Vagina (tissue), 2 donors: ENCODE measurements at regions not wholly inside any gene's neighbourhood (a gene's known extent, or its start where the extent isn't known, plus 50 kb on each side); places are given as distances from the start of the nearest gene placed in this dataset.

ENCODE experiments used
- DNase-seq, 2 donors: peaks; one replicate each; pipeline ENCODE4 v3.0.0-alpha.2; 2017; ENCODE audit errors: extremely low spot score in 2 of 2
- H3K27ac ChIP-seq: fragments of 200-600 bp; sonication (generic); one replicate; pipeline ENCODE4 v1.5.1; 2019
- H3K27me3 ChIP-seq: fragments of 200-600 bp; sonication (generic); one replicate; pipeline ENCODE4 v1.5.1; 2019
- H3K36me3 ChIP-seq, 2 donors: fragments of 200-600 bp; sonication (generic); one replicate each; pipeline ENCODE4 v1.5.1; 2017 to 2019
- H3K4me1 ChIP-seq: fragments of 200-600 bp; sonication (generic); one replicate; pipeline ENCODE4 v1.5.1; 2019
- H3K4me3 ChIP-seq, 2 donors: fragments of 200-600 bp; sonication (generic); 1 replicate in 1 of 2; 2 replicates in 1 of 2; pipeline ENCODE4 v1.5.1; 2016 to 2019
- H3K9me3 ChIP-seq: fragments of 200-600 bp; sonication (generic); one replicate; pipeline ENCODE4 v1.5.1; 2019
- CTCF ChIP-seq, 3 experiments: fragments of 450-650 bp in 2 of 3; fragments of 200-600 bp in 1 of 3; sonication (generic) in 1 of 3; IDR thresholded peaks; one replicate each; pipeline ENCODE4 v1.5.1; 2017 to 2019; ENCODE audit warnings: antibody characterized with exemption in 3 of 3, mild to moderate bottlenecking in 2 of 3, moderate library complexity in 2 of 3
- POLR2A ChIP-seq, 2 donors: fragments of 450-650 bp; IDR thresholded peaks; one replicate each; pipeline ENCODE4 v1.6.1; 2017; ENCODE audit warnings: antibody characterized with exemption in 2 of 2, mild to moderate bottlenecking in 2 of 2, moderate library complexity in 2 of 2
- POLR2AphosphoS5 ChIP-seq, 2 donors: sonication (generic); formaldehyde crosslinking; IDR thresholded peaks; one replicate each; pipeline ENCODE4 v1.9.0; 2017; ENCODE audit warnings: antibody characterized with exemption in 2 of 2, mild to moderate bottlenecking in 2 of 2, low read depth in 1 of 2; ENCODE audit not compliant: insufficient read depth in 1 of 2
- intact Hi-C: fragments of 100-400 bp; cut with DNase I; formaldehyde crosslinking; loops from one replicate; pipeline ENCODE4 v1.15.1; 2023

GRCh38 chr12:31880340-31880739 lies 78.9 kb upstream of the RESF1 start:
- Histone ChIP-seq H3K4me3 (no peak overlapping the region), H3K36me3 (no peaks in the 10 kb centered on the region), H3K9me3 (no peaks in the 10 kb centered on the region), H3K27ac (no peak overlapping the region), H3K4me1 (peaks cover 4% of the 10 kb centered on the region), H3K27me3 (no peaks in the 10 kb centered on the region)
- intact Hi-C loops: no loop called here
- no peak for DNase-seq
- no peak for TF ChIP-seq POLR2A (IDR thresholded peaks at IDR 0.05)
- TF ChIP-seq POLR2AphosphoS5 (IDR thresholded peaks at IDR 0.05; ENCODE audit: insufficient read depth in 1 of 2, low read depth in 1 of 2): no peak
- no peak for TF ChIP-seq CTCF (IDR thresholded peaks at IDR 0.05)

- no peaks in the 10 kb centered on the region for H3K36me3 ChIP-seq
- H3K9me3 ChIP-seq: no peaks in the 10 kb centered on the region
- peaks cover 12% of the 10 kb centered on the region for H3K4me1 ChIP-seq
- H3K27me3 ChIP-seq: no peaks in the 10 kb centered on the region
- H3K4me3 ChIP-seq: no peak overlapping the region
- no peak for DNase-seq
- H3K27ac ChIP-seq: no peak overlapping the region
- TF ChIP-seq POLR2A (IDR thresholded peaks at IDR 0.05) (no peak), CTCF (IDR thresholded peaks at IDR 0.05) (no peak), POLR2AphosphoS5 (IDR thresholded peaks at IDR 0.05; ENCODE audit: insufficient read depth in 1 of 2, low read depth in 1 of 2) (no peak)
- intact Hi-C loops: no loop called here
These were observed 81.3 kb upstream of the RESF1 start for GRCh38 chr12:31877884-31878283.

GRCh38 chr12:31876568-31877424 lies 82.4 kb upstream of the RESF1 start:
- no peak for DNase-seq
- no peaks in the 10 kb centered on the region for H3K9me3 ChIP-seq
- TF ChIP-seq POLR2A (IDR thresholded peaks at IDR 0.05) (no peak), POLR2AphosphoS5 (IDR thresholded peaks at IDR 0.05; ENCODE audit: insufficient read depth in 1 of 2, low read depth in 1 of 2) (no peak), CTCF (IDR thresholded peaks at IDR 0.05) (no peak)
- no peaks in the 10 kb centered on the region for H3K36me3 ChIP-seq
- peaks cover 12% of the 10 kb centered on the region for H3K4me1 ChIP-seq
- peak overlapping the region; percentile 47 for H3K27ac ChIP-seq
- no peak overlapping the region for H3K4me3 ChIP-seq
- H3K27me3 ChIP-seq: no peaks in the 10 kb centered on the region
- intact Hi-C loops: no loop called here

GRCh38 chr12:31875609-31875964 lies 83.6 kb upstream of the RESF1 start:
- H3K27ac ChIP-seq: peak overlapping the region; percentile 53
- intact Hi-C loops: no loop called here

More at GRCh38 chr12:31875609-31875964, 83.6 kb upstream of the RESF1 start:
- Histone ChIP-seq H3K9me3 (no peaks in the 10 kb centered on the region), H3K27me3 (no peaks in the 10 kb centered on the region), H3K36me3 (no peaks in the 10 kb centered on the region), H3K4me3 (no peak overlapping the region), H3K4me1 (peaks cover 12% of the 10 kb centered on the region)
- no peak for DNase-seq
- TF ChIP-seq CTCF (IDR thresholded peaks at IDR 0.05) (no peak), POLR2AphosphoS5 (IDR thresholded peaks at IDR 0.05; ENCODE audit: insufficient read depth in 1 of 2, low read depth in 1 of 2) (no peak), POLR2A (IDR thresholded peaks at IDR 0.05) (no peak)
